Right renal cortex interstitium (tissue), 3 donors: ENCODE measurements at regions not wholly inside any gene's neighbourhood (a gene's known extent, or its start where the extent isn't known, plus 50 kb on each side); places are given as distances from the start of the nearest gene placed in this dataset.

Experiments used
- DNase-seq, 3 donors: peaks; one replicate each; pipeline ENCODE4 v3.0.0-alpha.2; 2013; ENCODE audit warnings: low read depth in 3 of 3, low spot score in 2 of 3

DNA sequence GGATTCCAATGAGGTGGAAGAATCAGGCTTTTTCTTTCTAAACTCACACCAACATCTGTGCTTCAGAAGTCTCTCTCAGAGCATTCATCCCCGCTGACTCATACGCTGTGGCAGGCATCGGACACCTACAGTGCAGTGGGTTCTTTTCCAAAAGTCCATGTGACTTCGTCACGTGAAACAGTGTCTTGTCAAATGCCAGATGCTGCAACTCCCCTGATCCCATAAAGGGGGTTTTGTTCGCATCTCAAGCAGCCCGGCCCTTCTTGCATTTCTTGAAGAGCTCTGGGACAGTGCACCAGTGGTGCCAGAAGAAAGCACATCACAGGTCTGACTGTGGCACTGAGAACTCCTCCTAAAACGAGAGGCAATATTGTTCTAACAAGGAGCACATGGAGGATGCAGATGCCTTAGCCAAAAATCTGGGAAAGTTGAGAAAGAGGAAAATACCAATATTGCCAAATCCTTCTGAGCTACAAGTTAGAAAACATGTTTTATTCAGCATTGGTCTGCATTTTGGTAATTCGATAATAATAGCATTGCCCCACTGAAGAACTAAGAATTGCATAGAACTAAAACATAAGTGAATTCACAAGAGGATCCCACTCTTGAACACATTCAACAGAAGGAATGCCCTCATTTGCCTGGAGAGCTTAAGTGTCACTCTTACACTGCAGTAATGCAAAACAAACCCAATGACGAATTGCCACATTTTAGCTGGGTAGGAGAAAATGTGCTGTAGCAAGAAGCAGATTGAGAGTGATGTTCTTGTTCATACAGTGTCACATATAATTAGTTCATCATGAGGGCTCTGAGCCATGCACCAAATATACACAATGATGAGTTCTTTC lies 204.4 kb downstream of the CXCL12 start:
- no peak for DNase-seq

DNA sequence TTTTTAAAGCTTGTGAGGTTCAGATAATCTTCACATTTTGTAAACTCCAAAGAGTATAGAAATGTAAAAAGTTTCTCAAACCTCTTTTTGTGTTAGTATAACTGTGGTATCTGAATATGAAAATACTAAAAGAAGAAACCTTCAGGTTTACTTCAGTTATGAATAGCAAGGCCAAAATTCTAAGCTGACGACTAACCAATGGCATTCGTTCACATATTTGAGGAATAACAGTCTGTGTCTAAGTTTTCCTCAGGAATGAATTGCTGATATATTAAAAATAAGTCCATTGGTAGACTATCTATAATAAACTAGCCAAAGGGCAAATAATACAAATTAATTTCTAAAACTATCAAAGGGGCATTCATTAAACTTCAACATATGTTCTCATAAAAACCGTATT lies 206.0 kb downstream of the CXCL12 start:
- DNase-seq, result no peak

DNA sequence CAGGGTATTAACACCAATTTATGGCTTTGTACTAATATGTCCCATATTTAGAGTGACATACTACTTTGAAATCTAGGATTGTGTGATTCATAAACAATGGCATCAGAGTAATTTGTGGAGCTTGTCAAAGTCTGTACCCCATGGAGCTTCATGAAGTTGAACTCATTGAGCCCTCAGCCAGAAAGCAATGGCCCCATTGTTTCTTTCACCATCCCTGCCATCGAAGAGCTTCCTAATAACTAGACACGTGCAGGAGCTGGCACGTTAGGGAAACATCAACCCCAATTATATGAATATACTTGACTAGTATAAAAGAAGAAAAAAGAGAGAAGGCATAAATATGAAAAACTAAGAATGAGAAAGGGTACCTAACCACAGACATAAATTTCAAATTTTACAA lies 206.6 kb downstream of the CXCL12 start:
- no peak for DNase-seq

DNA sequence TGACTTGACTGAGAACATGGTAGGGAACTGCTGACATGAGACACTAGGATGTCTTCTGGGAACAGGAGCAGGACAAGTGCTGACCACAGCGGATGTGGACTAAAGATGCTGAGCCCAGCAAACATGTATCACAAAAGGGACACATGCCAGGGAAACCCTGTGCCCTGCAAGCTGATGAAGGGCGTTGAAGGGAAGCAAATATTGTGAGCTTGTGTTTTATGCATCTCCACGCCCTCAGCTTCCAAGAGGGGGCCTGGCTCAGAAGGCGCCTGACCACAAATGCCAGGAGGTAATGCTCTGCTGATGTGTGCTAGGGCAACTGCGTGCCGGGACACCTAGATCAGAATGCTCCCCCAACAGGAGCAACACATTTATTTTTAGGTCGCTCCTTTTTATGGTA lies 207.3 kb downstream of the CXCL12 start:
- no peak for DNase-seq

DNA sequence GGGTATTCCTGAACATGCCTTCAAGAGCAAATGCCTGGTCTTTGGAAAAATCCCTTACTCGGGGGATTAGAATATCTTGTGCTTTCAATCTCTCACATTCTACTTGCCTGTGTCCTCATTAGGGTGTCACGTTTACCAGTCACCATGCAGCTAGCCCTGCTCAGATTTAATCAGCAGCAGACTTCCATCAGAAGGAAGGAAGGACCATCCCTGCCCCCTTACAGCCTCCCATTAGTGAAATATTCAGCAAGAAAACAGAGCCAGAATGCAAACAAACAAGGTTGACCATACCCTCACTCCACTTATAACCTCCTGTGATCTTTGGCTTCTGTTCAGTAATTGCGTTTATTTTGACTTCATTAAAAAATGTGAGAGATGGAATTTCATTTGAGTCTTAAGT lies 208.6 kb downstream of the CXCL12 start:
- no peak for DNase-seq

GRCh38 chr10:44173608-44173894 lies 211.3 kb downstream of the CXCL12 start:
- no peak for DNase-seq

DNA sequence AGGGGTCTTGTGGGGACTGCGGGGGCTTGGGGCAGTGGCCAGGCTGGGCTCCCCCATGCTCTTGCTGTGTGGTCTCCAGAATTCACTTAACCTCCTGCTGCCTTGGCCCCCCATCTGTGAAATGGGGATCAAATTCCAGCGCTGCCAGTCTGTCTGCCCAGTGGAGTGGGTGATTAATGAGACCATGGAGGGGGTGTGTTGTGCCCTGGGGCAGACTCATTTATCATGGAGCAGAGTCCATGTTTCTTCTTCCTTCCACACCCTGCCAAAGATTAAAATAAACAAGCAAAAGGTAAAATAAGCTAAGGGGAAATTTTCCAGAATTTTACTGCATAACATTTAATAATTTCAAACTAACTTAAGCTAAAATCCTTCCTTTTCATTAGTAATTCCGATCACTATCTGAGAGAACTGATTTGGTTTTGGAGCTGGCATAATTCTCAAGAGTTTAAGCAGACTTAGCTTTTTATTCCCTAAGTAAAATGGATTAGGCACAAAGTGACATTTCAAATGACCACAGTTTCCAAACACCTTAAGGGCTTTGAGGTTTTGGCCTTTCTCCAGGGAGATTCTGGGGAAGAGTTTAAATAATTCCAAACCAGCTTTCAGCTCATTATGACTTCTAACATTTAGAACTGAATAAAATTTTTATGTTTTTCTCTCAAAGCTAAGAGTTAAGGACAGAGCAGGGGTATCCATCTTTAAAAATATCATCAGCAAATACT lies 211.9 kb downstream of the CXCL12 start:
- no peak for DNase-seq

DNA sequence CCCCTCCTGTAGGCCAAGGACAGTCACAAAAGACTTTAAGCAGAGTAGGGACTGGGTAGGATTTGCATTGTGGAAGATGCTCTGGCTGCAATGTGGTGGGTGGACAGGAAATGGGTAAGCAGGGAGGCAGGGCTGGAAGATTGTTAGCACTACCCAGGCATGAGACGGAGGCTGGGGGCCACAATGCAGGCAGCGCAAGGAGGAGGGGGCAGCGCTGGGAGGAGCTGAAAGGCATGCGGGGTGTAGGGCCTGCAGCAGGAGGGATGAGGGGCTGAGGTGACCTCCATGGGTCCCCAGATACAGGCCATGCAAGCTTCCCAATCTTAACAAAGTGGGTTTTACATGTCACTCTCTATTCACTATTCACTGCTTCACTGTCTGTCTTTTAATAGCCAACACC lies 213.1 kb downstream of the CXCL12 start:
- DNase-seq, result no peak

DNA sequence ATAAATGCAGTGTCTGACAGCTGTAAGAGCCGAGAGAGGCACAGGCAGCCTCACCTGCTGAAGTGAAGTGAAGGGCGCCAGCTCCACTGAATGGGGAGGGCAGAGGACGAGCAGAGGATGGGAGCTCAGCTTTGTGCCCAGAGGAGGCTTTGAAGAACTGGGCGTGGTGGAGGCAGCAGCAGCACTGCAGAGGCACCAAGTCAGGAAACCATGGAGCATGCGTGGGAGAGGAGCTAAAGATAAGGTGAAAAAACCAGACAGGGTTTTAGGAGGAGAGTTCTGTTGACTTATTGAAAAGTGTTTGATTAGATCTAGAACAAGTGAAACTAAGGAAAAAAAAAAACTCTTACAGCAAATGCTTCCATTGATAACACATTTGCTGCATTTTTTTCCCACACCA lies 216.4 kb downstream of the CXCL12 start:
- no peak for DNase-seq

DNA sequence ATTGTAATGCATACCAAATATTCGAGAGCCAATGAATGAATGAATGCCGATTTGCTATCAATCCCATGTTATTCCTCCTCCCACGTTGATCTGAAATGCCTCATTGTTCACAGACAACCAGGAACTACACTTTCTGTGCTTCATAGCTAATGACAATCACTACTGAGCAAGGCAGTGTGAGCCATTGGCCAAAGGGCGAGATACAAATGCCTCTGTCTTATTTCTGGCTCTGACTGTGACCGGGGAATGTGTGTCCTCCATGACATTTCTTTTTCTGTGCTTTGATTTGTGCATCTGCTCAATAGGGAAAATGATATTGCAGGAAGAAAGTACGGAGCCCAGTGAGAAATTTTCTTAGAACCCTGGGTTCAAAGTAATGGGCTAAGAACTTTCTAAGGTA lies 217.1 kb downstream of the CXCL12 start:
- DNase-seq, result no peak

DNA sequence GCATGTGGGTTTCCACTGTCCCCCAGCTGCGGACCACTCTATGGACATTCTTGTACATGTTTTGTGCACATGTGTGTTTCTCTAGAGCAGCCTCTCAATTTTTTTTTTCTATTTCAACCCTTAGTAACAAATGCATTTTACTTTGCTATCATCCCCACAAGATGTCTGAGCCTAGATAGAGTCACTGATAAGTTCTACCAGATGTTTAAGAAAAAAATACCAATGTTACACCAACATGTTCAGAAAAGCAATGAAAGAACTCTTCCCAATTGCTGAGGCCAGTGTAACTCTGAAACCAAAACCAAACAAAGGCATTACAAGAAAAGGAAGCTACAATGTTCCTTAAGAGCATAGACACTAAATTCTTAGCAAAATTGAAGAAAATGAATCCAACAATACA lies 218.5 kb downstream of the CXCL12 start:
- DNase-seq, result no peak

DNA sequence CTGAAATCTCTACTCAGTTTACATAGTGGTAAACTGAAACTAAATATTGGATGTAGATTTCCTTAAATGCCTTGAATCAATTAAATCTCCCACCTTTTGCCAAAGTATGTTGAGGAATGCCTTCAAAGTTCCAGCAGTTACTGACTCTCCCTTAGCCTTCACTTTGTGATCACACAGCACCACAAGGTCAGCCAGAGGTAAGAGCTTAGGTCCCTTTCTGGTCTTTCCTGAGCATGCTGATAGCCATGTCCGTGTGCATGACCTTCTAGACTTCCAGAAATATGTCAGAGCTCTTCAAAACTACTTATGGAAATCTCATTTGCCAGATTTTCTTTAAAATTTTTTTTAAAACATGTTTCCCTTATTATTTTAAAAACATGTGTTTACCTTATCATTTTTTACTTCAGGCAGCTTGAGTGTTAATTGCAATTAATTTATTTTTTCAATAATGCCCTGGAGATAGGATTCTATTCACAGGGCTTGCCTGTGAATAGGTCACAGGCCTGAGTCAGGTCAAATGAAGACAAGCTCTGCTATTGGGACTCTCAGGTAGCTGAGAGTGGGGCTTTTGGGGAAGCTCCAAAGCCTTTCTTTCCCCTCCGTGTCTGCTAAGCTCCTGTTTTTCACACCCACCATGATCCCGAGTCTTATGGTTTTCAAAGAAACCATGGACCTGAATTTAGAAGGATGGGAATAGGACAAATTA lies 220.5 kb downstream of the CXCL12 start:
- DNase-seq, result no peak

DNA sequence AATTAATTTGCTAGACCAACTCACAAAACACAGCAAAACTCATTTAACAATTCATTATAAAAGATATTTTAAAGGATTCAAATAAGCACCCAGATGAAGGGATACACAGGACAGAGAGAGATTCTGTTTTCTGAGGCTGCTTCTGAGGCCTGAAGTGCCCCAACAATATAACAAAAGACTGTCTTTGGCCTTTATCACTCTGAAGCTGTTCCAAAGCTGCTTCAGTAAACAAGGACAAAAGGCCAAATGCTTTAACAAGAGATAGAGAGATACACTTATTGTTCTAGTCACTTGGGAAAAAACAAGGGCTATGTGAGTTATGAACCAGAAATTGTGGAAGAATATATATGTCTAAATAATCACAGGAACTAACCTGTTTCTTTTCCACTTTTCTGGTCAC lies 223.7 kb downstream of the CXCL12 start:
- no peak for DNase-seq

DNA sequence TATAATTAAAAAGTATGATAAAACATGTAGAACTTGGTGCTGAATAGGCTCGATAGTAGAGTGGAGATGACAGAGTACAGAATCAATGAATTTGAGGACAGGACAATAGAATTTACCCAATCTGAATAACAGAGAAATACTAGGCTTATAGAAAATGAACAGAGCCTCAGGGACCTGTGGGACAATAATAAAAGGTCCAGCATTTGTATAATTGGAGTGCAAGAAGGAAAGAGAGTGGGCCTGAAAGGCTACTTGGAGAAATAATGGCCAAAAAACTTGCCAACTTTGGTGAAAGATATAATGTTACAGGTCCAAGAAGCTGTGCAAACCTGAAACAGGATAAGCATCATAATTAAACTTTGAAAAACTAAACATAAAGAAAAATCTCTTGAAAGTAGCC lies 227.3 kb downstream of the CXCL12 start:
- no peak for DNase-seq

DNA sequence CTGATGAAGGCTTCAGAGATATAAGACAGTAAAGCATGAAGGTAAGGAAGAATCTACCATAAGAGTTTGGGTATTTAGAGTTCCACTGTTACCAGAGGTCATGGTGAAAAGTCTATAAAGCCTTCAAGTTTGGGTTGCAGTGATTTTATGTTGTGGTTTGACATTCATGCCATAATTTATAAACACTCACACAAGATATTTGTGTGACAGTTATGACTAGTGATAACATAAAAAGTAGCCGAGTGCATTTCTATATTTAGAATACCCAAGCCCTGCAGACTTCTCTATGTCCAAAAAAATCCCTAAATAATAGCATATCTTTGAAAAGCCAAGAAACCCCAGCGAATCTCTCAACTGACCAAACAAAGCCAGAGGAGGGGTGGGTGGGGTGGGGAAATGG lies 229.9 kb downstream of the CXCL12 start:
- no peak for DNase-seq

GRCh38 chr10:44153918-44154670 lies 230.8 kb downstream of the CXCL12 start:
- DNase-seq, result no peak

DNA sequence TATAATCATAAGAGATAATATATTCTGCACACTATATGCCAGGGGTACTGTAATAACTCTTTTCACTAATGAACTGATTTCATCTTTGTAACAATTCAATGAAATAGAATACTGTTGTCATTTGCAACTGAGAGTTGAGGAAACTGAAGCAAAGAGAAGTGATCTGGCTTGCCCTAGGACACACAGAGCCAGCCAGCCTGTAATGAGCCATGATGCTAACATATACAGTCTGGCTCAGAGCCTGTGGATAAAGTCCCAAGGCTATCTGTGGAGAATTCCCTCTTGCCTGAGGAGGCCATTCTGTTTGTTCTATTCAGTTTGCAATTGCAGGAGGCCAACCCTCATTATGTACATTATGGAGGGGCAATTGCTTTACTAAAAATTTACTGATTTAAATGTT lies 241.3 kb downstream of the CXCL12 start:
- no peak for DNase-seq

DNA sequence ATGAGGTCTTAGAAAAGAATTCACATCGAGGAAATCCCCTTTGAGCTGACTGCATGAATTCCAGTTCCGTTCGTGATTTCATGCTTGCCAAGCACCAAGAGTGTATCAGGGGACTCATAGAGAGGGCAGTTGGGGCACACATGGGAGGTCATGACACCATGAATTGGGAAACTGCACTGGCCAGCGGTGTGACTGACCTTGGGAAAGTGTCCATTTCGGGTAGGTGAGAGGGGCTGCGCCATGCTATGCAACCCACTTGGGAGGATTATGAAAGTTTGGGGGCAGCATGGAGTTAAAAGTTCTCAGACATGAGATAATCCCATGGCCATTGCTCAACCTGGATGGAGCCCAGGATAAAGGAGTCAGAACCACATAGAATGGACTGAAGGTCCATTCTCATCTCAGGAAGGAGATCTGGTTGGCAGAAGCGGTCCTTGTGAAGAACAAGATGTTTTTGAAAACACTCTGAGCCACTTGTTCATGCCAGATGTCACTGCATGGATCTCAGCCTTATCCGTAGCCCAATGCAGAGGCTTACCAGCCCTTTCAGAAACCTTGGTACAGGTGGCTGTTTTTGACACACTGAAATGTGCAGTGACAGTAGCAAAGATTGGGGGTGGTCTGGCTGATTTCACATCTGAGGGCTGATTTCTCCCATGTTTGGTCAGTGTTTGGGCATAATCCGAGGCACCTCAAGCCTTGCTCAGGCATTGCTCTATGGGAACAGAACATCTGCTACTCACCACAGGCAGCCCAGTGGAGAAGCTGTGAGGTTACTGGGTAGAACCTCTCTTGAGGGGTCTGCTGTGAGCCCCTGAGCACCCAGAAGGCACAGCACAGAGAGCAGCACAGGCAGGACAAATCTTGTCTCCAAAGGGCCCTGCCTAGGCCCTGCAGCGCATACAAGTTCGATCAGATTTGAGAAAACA lies 252.3 kb downstream of the CXCL12 start:
- DNase-seq, result no peak

DNA sequence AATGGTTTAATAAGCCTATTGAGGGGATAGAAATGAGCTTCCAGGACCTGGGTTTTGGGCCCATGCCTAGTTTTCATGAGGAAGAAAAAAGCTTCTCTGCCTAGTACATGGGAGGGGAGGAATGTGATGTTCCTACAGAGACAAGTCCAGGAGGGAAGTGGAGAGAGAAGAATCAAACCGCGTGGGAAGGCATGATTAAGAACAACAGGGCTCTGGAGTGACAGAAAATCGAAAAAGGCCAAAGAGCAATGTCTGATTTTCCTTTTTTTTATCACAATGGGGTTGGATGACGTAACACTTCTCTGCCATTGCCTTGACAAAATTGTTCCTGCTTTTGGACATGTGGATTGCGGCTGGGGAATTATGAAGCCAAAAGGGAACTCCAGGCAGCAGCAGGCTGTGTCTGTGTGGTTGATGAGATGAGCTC lies 258.6 kb downstream of the CXCL12 start:
- DNase-seq, result no peak

DNA sequence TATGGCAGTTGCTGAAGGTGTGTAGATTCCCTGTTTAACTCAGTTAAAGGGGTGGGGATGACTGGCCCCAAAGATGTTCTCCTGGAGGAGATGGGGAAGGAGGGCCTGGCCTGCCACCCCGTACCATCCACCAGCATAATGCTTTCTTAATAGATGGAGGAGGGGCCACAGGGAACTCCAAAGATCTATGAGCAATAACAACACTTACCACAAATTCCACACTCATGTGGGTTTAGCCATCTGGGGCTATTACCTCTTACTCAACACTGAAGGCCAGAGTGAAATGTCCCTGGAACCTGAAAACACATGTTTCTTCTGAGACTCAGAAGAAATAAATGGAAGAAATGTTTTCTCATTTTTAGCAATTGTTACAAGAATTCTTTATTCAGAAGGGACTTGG lies 259.0 kb downstream of the CXCL12 start:
- DNase-seq, result no peak
